SK-N-MC (cell line): ENCODE measurements at regions not wholly inside any gene's neighbourhood (a gene's known extent, or its start where the extent isn't known, plus 50 kb on each side); places are given as distances from the start of the nearest gene placed in this dataset.

Experiments used
- EZH2 ChIP-seq: fragments of 200-600 bp; sonication (generic); IDR thresholded peaks from one replicate; pipeline ENCODE4 v1.6.1; 2017; ENCODE audit warnings: antibody characterized with exemption
- FOXP2 ChIP-seq: optimal IDR thresholded peaks from 2 replicates; pipeline ENCODE3; 2011; ENCODE audit warnings: mild to moderate bottlenecking, moderate library complexity; ENCODE audit not compliant: insufficient read depth; ENCODE audit errors: extremely low read length, control extremely low read depth
- POLR2AphosphoS5 ChIP-seq: IDR thresholded peaks from 2 replicates; pipeline ENCODE4 v1.6.1; 2012; ENCODE audit warnings: mild to moderate bottlenecking, low read depth, low read length, borderline replicate concordance

DNA sequence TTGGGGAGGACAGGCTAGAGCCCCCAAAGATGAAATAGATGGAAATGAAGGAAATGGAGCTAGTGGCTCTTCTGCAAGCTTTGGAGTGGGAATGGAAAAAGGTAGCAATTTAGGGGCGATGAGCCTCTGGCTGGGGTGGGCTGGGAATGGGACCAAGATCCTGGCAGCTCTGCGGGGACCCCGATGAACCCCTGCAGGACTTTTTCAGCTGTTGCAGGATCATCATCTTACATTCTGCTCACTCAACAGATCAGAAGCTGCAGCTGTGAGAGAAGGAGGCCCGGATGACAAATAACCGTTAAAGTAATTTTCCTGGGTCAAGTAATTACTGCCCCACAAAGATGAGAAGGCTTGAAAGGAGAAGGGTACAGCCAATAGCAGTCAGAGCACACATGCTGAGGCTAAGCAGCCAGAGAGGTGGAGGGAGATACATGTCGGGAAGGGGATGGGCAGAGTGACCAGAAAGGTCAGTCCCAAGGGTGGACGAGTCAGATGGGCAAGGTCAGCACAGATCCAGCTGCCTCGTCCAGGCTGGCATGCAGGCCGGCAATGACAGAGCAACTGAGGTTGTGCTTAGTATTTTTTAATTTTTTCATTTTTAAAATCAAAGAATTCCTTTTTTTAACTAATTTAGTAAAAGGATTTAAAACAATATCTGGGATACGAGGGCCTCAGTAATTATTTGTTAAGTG lies 245.0 kb upstream of the RAB6C start:
- no peak for TF ChIP-seq EZH2
- TF ChIP-seq POLR2AphosphoS5, result no peak
- TF ChIP-seq FOXP2, result no peak
